ENCODE measurements at regions not wholly inside any gene's neighbourhood (a gene's known extent, or its start where the extent isn't known, plus 50 kb on each side); places are given as distances from the start of the nearest gene placed in this dataset.
A peak's percentile ranks its signal among the peaks of the same experiment; 100 is the strongest.

- Histone ChIP-seq H3K27ac (no peak overlapping the region), H3K9me3 (ENCODE audit: low read depth) (no peaks in the 10 kb centered on the region), H3K27me3 (no peaks in the 10 kb centered on the region), H3K36me3 (no peaks in the 10 kb centered on the region), H3K4me1 (ENCODE audit: low read depth) (no peaks in the 10 kb centered on the region), H3K4me3 (no peak overlapping the region)
- no peak for DNase-seq (ENCODE audit: low read depth in 1 of 2, low spot score in 1 of 2)
- TF ChIP-seq CTCF (IDR thresholded peaks at IDR 0.05; ENCODE audit: low read depth, low read length), result no peak
Observed at GRCh38 chr16:86814256-86814655, 235.9 kb downstream of the FOXL1 start.

GRCh38 chr16:86816930-86817625, 238.7 kb downstream of the FOXL1 start:
- H3K4me3 ChIP-seq, result no peak overlapping the region
- no peaks in the 10 kb centered on the region for H3K27me3 ChIP-seq
- no peak for TF ChIP-seq CTCF (IDR thresholded peaks at IDR 0.05; ENCODE audit: low read depth, low read length)

GRCh38 chr16:86818671-86819532, 240.6 kb downstream of the FOXL1 start:
- H3K27ac ChIP-seq, result no peak overlapping the region
- no peaks in the 10 kb centered on the region for H3K27me3 ChIP-seq
- DNase-seq (ENCODE audit: low read depth in 1 of 2, low spot score in 1 of 2), result peak in 1 of 2 donors; percentile 27
- no peak overlapping the region for H3K4me3 ChIP-seq
- H3K36me3 ChIP-seq, result no peaks in the 10 kb centered on the region
- TF ChIP-seq CTCF (IDR thresholded peaks at IDR 0.05; ENCODE audit: low read depth, low read length), result no peak
- H3K9me3 ChIP-seq (ENCODE audit: low read depth), result no peaks in the 10 kb centered on the region
- H3K4me1 ChIP-seq (ENCODE audit: low read depth), result peaks cover 6% of the 10 kb centered on the region

More at GRCh38 chr16:86816930-86817625, 238.7 kb downstream of the FOXL1 start:
- no peak overlapping the region for H3K27ac ChIP-seq
- no peaks in the 10 kb centered on the region for H3K36me3 ChIP-seq
- no peak for DNase-seq (ENCODE audit: low read depth in 1 of 2, low spot score in 1 of 2)
- no peaks in the 10 kb centered on the region for H3K4me1 ChIP-seq (ENCODE audit: low read depth)
- H3K9me3 ChIP-seq (ENCODE audit: low read depth), result no peaks in the 10 kb centered on the region

- Histone ChIP-seq H3K9me3 (ENCODE audit: low read depth) (no peaks in the 10 kb centered on the region), H3K4me3 (no peak overlapping the region), H3K27me3 (no peaks in the 10 kb centered on the region), H3K36me3 (no peaks in the 10 kb centered on the region), H3K27ac (no peak overlapping the region), H3K4me1 (ENCODE audit: low read depth) (peaks cover 6% of the 10 kb centered on the region)
- DNase-seq (ENCODE audit: low read depth in 1 of 2, low spot score in 1 of 2), result peak in 1 of 2 donors; percentile 24
- peak; percentile 25 for TF ChIP-seq CTCF (IDR thresholded peaks at IDR 0.05; ENCODE audit: low read depth, low read length)
Observed at GRCh38 chr16:86819533-86819892, 241.2 kb downstream of the FOXL1 start.

GRCh38 chr16:86821895-86822294, 243.5 kb downstream of the FOXL1 start:
- DNase-seq (ENCODE audit: low read depth in 1 of 2, low spot score in 1 of 2), result no peak
- Histone ChIP-seq H3K27ac (no peak overlapping the region), H3K27me3 (peaks cover 3% of the 10 kb centered on the region), H3K4me3 (no peak overlapping the region), H3K9me3 (ENCODE audit: low read depth) (no peaks in the 10 kb centered on the region), H3K36me3 (no peaks in the 10 kb centered on the region), H3K4me1 (ENCODE audit: low read depth) (peaks cover 6% of the 10 kb centered on the region)
- no peak for TF ChIP-seq CTCF (IDR thresholded peaks at IDR 0.05; ENCODE audit: low read depth, low read length)

Measured in cardiac muscle cell (in vitro differentiated cells and primary cell).